H9 (cell line): ENCODE measurements at regions not wholly inside any gene's neighbourhood (a gene's known extent, or its start where the extent isn't known, plus 50 kb on each side); places are given as distances from the start of the nearest gene placed in this dataset.

Experiments used
- DNase-seq: peaks from one replicate; pipeline ENCODE4 v3.0.0-alpha.2; 2017
- H2AFZ ChIP-seq: one replicate; pipeline ENCODE4 v1.6.1; 2013; ENCODE audit warnings: mild to moderate bottlenecking, low read length, control low read depth, moderate library complexity
- H2AK5ac ChIP-seq: 2 replicates; pipeline ENCODE4 v1.6.1; 2013; ENCODE audit warnings: low read length, control low read depth, mixed read lengths; ENCODE audit not compliant: insufficient read length
- H2BK120ac ChIP-seq: one replicate; pipeline ENCODE4 v1.6.1; 2013; ENCODE audit warnings: low read depth, mild to moderate bottlenecking, low read length, control low read depth, inconsistent platforms; ENCODE audit not compliant: poor library complexity, severe bottlenecking
- H2BK12ac ChIP-seq: 2 replicates; pipeline ENCODE4 v1.6.1; 2013; ENCODE audit warnings: low read length, control low read depth, mixed read lengths, low read depth; ENCODE audit not compliant: insufficient read length
- H2BK15ac ChIP-seq: 2 replicates; pipeline ENCODE4 v1.6.1; 2013; ENCODE audit warnings: low read depth, low read length, control low read depth
- H2BK20ac ChIP-seq: one replicate; pipeline ENCODE4 v1.6.1; 2013; ENCODE audit warnings: low read depth, mild to moderate bottlenecking, low read length, control low read depth, inconsistent platforms; ENCODE audit not compliant: poor library complexity, severe bottlenecking
- H2BK5ac ChIP-seq: 2 replicates; pipeline ENCODE4 v1.6.1; 2013; ENCODE audit warnings: low read length, control low read depth, mixed read lengths; ENCODE audit not compliant: insufficient read length
- H3K14ac ChIP-seq: 2 replicates; pipeline ENCODE4 v1.6.1; 2013; ENCODE audit warnings: low read length, control low read depth; ENCODE audit not compliant: insufficient read depth
- H3K18ac ChIP-seq: 2 replicates; pipeline ENCODE4 v1.6.1; 2013; ENCODE audit warnings: low read depth, mild to moderate bottlenecking, mixed read lengths, low read length, control low read depth; ENCODE audit not compliant: insufficient read length
- H3K23ac ChIP-seq: 2 replicates; pipeline ENCODE4 v1.6.1; 2013; ENCODE audit warnings: low read length, control low read depth, mixed read lengths, low read depth; ENCODE audit not compliant: insufficient read length
- H3K23me2 ChIP-seq: 2 replicates; pipeline ENCODE4 v1.6.1; 2013; ENCODE audit warnings: low read depth, mild to moderate bottlenecking, mixed read lengths, low read length, control low read depth; ENCODE audit not compliant: insufficient read length, poor library complexity, severe bottlenecking
- H3K27ac ChIP-seq: 2 replicates; pipeline ENCODE4 v1.5.1; 2013; ENCODE audit warnings: low read length, control low read depth, mixed read lengths, low read depth; ENCODE audit not compliant: insufficient read length
- H3K27me3 ChIP-seq: 2 replicates; pipeline ENCODE4 v1.6.1; 2013; ENCODE audit warnings: low read length, control low read depth, inconsistent platforms; ENCODE audit not compliant: insufficient read depth
- H3K4ac ChIP-seq: 2 replicates; pipeline ENCODE4 v1.6.1; 2013; ENCODE audit warnings: low read depth, mild to moderate bottlenecking, control low read depth, inconsistent platforms, low read length, moderate library complexity
- H3K4me1 ChIP-seq: 2 replicates; pipeline ENCODE4 v1.6.1; 2013; ENCODE audit warnings: low read length, control low read depth, inconsistent platforms; ENCODE audit not compliant: insufficient read depth
- H3K4me2 ChIP-seq: 2 replicates; pipeline ENCODE4 v1.6.1; 2013; ENCODE audit warnings: low read length, control low read depth, mixed read lengths; ENCODE audit not compliant: insufficient read length, insufficient read depth
- H3K56ac ChIP-seq: 2 replicates; pipeline ENCODE4 v1.6.1; 2013; ENCODE audit warnings: low read depth, mild to moderate bottlenecking, mixed read lengths, low read length, control low read depth; ENCODE audit not compliant: insufficient read length
- H3K79me1 ChIP-seq: 2 replicates; pipeline ENCODE4 v1.6.1; 2013; ENCODE audit warnings: low read depth, mild to moderate bottlenecking, moderate library complexity, low read length, control low read depth, inconsistent platforms; ENCODE audit not compliant: insufficient read depth, poor library complexity, severe bottlenecking
- H3K79me2 ChIP-seq: 2 replicates; pipeline ENCODE4 v1.6.1; 2013; ENCODE audit warnings: low read length, control low read depth, inconsistent platforms; ENCODE audit not compliant: insufficient read depth
- H3K9ac ChIP-seq: 2 replicates; pipeline ENCODE4 v1.6.1; 2013; ENCODE audit warnings: low read length, control low read depth, mixed read lengths; ENCODE audit not compliant: insufficient read length; ENCODE audit errors: extremely low read depth
- H3K9me3 ChIP-seq: one replicate; pipeline ENCODE4 v1.6.1; 2013; ENCODE audit warnings: low read depth, low read length, inconsistent platforms; ENCODE audit not compliant: control insufficient read depth
- H3T11ph ChIP-seq: one replicate; pipeline ENCODE4 v1.6.1; 2013; ENCODE audit warnings: mild to moderate bottlenecking, low read length, control low read depth, inconsistent platforms
- H4K20me1 ChIP-seq: one replicate; pipeline ENCODE4 v1.6.1; 2013; ENCODE audit not compliant: control insufficient read depth, insufficient read length, insufficient read depth
- H4K5ac ChIP-seq: 2 replicates; pipeline ENCODE4 v1.6.1; 2013; ENCODE audit warnings: low read depth, mild to moderate bottlenecking, mixed read lengths, low read length, control low read depth; ENCODE audit not compliant: insufficient read length
- H4K8ac ChIP-seq: replicated peaks from 2 replicates; pipeline ENCODE4 v1.6.1; 2013; ENCODE audit warnings: low read length, control low read depth, mixed read lengths, low read depth; ENCODE audit not compliant: insufficient read length
- H4K91ac ChIP-seq: 2 replicates; pipeline ENCODE4 v1.6.1; 2013; ENCODE audit warnings: low read depth, mild to moderate bottlenecking, moderate library complexity, mixed read lengths, low read length, control low read depth; ENCODE audit not compliant: insufficient read length
- H3K27ac Mint-ChIP-seq, 3 experiments: 2 replicates in 2 of 3; 3 replicates in 1 of 3; pipeline ENCODE4 v1.8.0; 2020 to 2021; ENCODE audit warnings: mixed read lengths in 3 of 3, mild to moderate bottlenecking in 1 of 3, moderate library complexity in 1 of 3
- H3K27me3 Mint-ChIP-seq: 2 replicates; pipeline ENCODE4 v1.8.0; 2021; ENCODE audit warnings: low read depth, mild to moderate bottlenecking, moderate library complexity, mixed read lengths
- H3K36me3 Mint-ChIP-seq, 3 experiments: 2 replicates in 2 of 3; 3 replicates in 1 of 3; pipeline ENCODE4 v1.8.0; 2020 to 2021; ENCODE audit warnings: low read depth in 3 of 3, mixed read lengths in 3 of 3; ENCODE audit not compliant: insufficient read depth in 1 of 3
- H3K4me1 Mint-ChIP-seq, 2 experiments: 2 replicates each; pipeline ENCODE4 v1.8.0; 2020; ENCODE audit warnings: mixed read lengths in 2 of 2
- H3K4me3 Mint-ChIP-seq, 2 experiments: 2 replicates in 1 of 2; 3 replicates in 1 of 2; pipeline ENCODE4 v1.8.0; 2020 to 2021; ENCODE audit warnings: mild to moderate bottlenecking in 2 of 2, mixed read lengths in 2 of 2, moderate library complexity in 1 of 2
- H3K9me3 Mint-ChIP-seq, 2 experiments: 2 replicates in 1 of 2; 3 replicates in 1 of 2; pipeline ENCODE4 v1.8.0; 2020; ENCODE audit warnings: mild to moderate bottlenecking in 2 of 2, mixed read lengths in 2 of 2, moderate library complexity in 1 of 2
- CTCF ChIP-seq: fragments of 200-600 bp; sonication (generic); conservative IDR thresholded peaks from 3 replicates; pipeline ENCODE4 v1.8.0; 2021; ENCODE audit warnings: antibody characterized with exemption, mild to moderate bottlenecking
- WGBS: extraction: QIAGEN DNeasy Blood & Tissue Kit; methylation state at CpG from one replicate; pipeline ENCODE4 v1.1.7; 2013; ENCODE audit warnings: missing lambda C conversion rate, low lambda C conversion rate, mixed read lengths; ENCODE audit not compliant: insufficient read length; ENCODE audit errors: extremely low coverage; 5-methylcytosine and 5-hydroxymethylcytosine counted together

- Histone ChIP-seq H3K23me2 (no peaks in the 10 kb centered on the region), H2AFZ (no peak overlapping the region), H2BK12ac (no peak overlapping the region), H3T11ph (no peak overlapping the region), H3K9me3 (no peaks in the 10 kb centered on the region), H3K14ac (no peak overlapping the region), H3K27me3 (no peaks in the 10 kb centered on the region), H4K5ac (no peak overlapping the region), H3K79me2 (no peaks in the 10 kb centered on the region), H4K20me1 (no peaks in the 10 kb centered on the region), H3K27ac (no peak overlapping the region), H3K4me2 (no peak overlapping the region), H2BK120ac (no peak overlapping the region), H3K4ac (no peak overlapping the region), H3K18ac (no peak overlapping the region), H3K4me1 (no peaks in the 10 kb centered on the region), H3K23ac (no peak overlapping the region), H2AK5ac (no peak overlapping the region), H2BK5ac (no peak overlapping the region), H4K91ac (no peak overlapping the region), H2BK15ac (no peak overlapping the region), H3K9ac (no peak overlapping the region), H3K56ac (no peak overlapping the region), H3K79me1 (no peaks in the 10 kb centered on the region), H2BK20ac (no peak overlapping the region), H4K8ac (no peak overlapping the region)
- Mint-ChIP-seq H3K27ac (no peak overlapping the region), H3K4me1 (peaks cover 5 to 10% of the 10 kb centered on the region in 2 experiments), H3K27me3 (no peaks in the 10 kb centered on the region), H3K36me3 (no peaks in the 10 kb centered on the region), H3K4me3 (no peak overlapping the region), H3K9me3 (peaks cover 0 to 2% of the 10 kb centered on the region in 2 experiments; a peak in 2 of 5 replicates)
- no peak for TF ChIP-seq CTCF
- DNase-seq: no peak
- WGBS: no CpG with 5 or more reads among the region's 1 CpG
These were observed 1147.1 kb upstream of the SPRY2 start for GRCh38 chr13:81488021-81488420.
